ENCODE measurements at regions not wholly inside any gene's neighbourhood (a gene's known extent, or its start where the extent isn't known, plus 50 kb on each side); places are given as distances from the start of the nearest gene placed in this dataset.

DNA sequence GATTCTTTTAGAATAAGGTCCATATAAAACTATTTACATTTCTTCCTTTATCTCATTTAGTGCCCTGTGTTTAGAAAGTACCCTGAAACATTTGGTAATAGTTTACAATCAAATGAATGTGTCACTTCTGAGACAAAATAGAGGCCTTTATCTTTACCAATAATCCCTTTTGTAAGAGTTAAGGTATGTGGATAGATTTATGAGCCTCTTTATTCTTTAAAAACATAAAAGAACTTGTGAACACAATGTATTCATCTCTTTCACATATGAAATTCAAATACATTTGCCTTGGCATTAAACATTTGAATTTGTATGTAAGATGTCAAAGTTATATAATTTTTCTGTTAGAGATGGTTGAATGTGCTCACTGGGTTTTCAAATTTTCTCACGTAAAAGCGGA lies 180.5 kb upstream of the CWC22 start:
- no peak for DNase-seq

DNA sequence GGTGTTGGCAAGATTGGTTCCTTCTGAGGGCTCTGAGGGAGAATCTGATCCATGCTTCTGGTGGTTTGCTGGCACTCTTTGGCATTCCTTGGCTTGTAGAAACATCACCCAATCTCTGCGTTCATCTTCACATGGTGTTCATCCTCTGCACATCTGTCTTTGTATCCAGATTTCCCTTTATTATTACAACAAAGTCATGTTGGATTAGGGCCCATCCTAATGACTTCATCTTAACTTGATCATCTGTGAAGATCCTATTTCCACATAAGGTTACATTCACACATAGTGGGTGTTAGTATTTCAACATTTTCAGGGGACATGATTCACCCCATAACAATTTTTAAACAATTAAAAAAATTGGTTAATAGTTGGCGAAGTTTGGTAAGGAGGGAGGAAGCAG lies 177.4 kb upstream of the CWC22 start:
- no peak for DNase-seq

DNA sequence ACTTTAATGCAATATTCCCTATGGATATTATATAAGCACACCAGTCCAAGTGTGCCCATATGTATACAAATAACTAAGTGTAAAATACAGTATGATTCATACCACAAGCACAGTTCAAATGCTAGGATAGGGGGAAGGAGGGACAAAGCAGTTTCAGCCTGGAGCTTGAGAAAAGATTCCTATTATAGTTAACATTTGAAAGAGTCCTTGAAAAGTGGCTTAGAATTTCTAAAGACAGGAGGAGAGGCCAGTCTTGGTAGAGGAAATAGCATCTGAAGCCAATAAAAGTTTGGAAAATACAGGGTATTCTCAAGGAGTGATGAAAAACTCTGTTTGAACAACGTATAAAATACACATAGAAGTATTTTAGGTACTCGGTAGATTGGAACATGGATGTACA lies 173.4 kb upstream of the CWC22 start:
- DNase-seq, result no peak

DNA sequence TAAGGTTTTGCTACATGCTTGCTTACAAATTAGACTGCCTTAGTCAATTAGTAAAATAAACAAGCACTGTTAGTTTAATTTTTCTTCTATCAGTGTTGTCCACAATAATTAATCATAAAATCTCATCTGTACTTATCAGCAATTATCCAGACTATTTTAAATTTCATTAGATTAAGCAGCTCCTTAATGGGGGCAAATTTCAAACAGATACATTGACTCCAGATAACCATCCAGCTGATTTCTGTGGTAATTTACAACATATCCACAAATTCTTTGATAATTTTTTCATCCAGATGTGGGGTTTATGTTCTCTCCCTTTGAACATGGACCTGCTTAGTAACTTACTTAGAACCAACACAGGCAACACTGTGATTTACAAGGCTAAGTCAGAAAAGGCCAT lies 170.4 kb upstream of the CWC22 start:
- no peak for DNase-seq

DNA sequence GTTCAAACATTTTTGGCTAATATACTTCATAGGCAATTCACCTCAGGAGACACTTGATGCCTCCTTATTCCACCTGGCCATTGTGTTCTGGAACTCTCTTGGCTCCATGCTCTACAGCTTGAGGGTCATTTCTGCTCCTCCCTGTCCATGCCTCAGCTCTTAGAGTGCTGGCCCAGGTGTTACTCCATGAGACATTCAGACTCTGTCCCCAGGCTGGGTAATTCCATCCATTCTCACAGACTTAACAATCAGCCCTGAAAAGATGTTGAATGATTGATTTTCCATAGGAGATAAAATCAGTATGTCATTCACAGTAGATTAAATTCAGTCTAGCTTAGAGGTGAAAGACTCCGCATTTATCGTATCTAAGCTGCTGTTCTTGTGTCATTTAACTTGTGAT lies 168.6 kb upstream of the CWC22 start:
- DNase-seq, result no peak

DNA sequence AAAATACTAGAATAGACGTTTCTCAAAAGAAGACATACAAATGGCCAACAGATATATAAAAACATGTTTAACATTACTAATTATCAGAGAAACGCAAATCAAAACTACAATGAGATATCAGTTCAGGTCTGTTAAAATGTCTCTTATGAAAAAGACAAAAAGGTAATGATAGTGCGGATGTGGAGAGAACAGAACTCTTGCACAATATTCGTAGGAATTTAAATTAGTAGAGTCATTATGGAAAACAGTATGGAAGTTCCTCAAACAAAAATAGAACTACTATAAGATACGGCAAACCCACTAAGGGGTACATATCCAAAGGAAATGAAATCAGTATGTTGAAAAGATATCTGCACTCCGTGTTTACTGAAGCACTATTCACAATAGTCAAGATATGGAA lies 167.5 kb upstream of the CWC22 start:
- DNase-seq, result no peak

DNA sequence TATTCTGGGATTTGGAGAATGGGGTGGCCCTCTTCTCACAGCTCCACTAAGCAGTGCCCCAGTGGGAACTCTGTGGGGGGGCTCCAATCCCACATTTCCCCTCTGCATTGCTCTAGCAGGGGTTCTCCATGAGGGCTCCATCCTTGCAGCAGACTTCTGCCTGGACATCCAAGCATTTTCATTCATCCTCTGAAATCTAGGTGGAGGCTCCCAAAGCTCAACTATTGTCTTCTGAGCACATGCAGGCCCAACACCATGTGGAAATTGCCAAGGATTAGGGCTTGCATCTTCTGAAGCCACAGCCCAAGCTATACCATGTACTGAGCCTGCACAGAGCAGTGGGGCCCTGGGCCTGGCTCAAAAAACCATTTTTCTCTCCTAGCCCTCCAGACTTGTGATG lies 162.4 kb upstream of the CWC22 start:
- no peak for DNase-seq

DNA sequence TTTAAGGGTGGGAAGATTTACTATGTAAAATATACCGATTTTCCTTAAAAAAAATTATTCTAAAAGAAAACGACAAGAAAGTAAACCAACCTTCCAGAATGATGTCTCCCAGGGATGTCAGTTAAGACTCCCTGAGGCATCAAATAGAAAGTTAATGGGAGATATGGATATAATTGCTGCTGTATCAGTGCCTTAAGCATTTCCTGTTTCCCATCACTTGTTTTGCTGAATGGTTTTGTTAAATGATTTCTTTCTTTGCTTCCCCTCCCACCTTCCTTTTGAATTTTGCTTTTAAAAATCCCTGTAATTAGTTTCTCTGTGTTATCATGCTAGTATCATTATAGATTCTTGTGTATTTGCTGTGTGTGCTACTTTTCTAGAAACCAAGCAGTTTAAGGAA lies 154.3 kb upstream of the CWC22 start:
- DNase-seq, result no peak

DNA sequence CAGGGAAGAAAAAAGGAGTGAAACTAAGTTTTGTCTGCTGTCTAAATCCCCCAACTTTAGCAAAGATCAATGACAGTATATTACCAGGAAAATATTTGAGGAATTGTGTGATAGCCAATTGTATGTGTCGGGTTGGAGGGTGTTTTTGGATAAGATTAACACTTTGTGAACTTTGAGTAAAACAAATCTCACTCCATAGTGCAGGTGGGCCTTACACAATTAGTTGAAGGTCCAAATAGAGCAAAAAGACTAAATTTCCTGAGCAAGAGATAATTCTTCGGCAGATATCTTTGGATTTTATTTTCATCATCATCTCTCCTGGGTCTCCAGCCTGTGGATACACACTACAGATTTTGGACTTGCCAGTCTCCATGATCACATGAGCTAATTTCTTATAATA lies 152.8 kb upstream of the CWC22 start:
- DNase-seq, result no peak

DNA sequence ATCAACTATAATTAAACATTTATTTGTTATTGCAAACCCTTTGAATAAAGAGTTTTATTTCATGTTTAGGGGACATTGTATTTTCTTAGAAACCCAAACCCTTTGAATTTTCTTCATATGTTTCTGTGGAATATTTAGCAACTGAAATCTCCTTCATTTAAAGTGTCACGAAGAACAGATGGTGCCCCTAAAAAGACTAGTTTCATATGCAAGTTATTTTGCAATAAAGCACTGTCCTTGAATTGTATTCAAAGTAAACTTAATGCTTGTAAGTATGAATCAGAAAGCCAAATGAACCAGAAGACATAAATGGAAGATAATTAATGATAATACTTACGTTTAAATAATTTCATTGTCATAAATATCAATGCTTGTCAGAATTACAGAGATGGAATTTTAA lies 151.9 kb upstream of the CWC22 start:
- DNase-seq, result no peak

DNA sequence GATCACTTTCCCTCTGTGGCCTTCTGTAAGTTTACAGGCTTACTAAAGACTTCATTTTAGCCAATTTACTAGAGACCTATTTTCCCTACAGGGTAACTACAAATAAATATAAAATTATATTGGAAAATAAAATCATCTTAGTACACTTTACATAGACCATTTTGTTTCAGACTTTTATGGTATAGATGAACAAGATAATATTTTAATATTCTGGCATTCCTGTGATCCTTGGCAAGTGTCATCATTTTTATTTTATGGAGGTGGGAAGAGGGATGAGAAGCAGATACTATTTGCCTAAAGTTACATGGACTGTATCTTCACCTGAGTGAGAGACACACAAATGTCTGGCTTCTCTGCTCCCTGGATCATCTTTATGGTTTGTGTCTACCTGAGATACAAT lies 149.6 kb upstream of the CWC22 start:
- DNase-seq, result no peak

DNA sequence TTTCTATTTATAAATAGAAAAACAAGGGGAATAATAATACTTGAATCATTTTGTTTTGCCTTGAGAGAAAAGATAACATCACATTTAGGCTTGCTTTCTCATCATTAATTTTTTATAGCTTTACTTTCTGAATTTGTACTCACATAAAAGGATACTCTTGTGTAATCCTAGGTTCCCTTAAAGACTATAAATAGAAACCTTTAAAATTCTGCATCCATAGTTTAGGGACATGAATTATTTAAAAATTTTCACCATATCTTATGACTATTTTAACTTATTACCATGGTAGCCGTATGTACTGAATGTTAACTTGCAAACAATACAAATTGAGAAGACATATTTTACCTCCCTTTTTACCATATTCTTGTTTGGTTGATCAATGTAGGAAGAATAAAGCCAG lies 143.5 kb upstream of the CWC22 start:
- no peak for DNase-seq

DNA sequence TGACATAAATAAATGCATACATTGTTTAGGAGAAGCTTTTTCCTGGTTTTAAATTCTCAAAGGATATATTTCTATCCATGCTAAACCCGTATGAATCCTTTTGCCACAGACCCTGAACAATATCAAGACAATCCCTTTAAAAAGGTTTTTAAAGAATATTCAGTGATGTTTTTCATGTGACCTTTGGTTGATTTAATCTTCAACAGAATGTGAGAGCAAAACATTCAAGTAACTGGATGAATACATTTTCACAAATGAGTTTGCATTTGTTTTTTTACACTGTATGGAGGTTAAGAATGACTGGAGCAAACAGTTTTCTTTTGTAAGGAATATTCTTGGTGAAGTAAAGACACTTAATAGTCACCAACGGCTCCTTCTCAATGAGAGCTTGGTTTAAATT lies 139.4 kb upstream of the CWC22 start:
- no peak for DNase-seq

DNA sequence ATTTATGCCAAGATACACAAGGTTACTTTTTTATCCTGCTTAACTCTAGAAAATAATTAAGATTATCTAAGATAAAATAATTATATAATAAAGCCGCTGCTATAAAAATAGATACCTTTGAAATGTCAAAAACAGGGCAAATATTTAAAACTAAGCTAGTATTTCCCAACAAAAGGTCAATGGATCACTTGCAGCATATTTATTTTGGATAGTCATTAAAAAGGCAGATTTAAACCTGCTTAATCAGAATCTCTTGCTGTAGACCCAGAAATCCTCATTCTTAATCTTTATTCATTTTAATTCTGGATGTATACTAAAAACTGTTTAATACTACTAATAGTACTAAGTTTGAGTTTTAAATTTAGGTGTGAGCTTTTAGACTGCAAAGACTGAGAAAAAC lies 139.0 kb upstream of the CWC22 start:
- no peak for DNase-seq

DNA sequence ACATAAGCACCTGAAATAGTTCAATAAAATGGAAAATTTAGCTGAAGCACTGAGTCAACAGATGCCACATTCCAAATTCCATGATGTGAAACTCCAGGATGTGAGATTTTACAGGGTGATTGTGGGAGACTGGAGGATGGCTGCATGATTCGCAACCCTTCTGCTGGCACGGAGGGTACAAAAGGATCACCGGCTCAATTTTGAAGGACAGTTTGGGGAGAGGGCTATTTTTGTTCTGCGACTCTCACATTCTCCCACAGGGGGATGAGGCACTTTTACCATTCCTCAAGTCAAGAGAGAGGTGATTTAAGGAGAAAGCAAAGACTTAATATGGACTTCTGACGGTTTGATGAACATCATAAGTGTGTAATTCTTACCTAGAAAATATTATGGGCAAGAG lies 138.1 kb upstream of the CWC22 start:
- no peak for DNase-seq

DNA sequence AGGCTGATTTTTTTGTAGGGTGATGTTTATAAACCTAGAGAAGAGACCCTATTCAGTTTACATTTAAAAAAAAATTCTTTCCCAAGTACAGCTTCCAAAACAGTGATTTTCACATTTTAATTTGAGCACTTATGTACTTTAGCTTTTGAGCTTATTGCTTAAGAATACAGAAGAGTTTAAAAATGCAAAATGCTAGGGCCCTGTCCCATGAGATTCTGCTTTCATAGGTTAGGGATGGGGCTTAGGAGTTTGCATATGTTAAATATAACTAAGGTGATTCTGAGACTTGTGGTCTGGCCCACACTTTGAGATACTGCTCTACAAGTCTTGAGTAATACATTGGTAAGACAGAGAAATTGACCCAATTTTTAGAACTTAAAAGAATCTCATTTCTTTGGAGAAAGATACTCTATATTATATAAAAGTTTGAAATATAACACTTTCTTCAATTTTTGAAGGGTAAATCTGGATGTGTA lies 137.3 kb upstream of the CWC22 start:
- no peak for DNase-seq

DNA sequence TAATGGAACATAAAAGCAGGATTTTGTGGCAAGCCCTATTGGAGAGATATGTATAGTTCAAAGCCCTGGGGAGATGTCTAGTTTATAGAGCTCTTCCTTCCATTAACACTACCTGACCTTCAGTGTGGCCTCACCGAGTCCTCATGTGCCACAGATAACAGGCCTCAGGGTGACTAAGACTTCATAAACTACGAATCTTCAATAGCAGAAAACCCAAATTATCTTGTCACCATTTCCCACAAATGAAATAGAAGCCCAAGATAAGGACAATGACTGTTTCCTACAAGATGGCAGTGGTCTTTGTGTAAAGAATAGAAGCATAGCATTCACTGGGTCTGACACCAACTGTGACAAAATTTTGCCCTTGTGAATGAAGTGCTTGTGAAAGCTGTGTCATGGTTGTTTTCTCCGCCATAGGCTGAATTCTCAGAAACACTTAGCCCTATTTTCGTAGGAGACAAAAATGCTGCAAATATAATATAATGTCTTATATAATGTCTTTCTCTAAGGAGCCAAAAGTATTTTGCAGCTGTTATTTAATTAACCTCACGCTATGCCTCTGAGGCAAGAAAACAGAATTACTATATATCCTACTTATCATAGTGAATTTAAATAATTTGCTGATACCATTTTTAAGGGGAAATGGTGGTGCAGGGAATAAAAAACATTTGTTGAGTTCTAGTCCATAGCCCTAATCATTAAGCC lies 136.7 kb upstream of the CWC22 start:
- no peak for DNase-seq

DNA sequence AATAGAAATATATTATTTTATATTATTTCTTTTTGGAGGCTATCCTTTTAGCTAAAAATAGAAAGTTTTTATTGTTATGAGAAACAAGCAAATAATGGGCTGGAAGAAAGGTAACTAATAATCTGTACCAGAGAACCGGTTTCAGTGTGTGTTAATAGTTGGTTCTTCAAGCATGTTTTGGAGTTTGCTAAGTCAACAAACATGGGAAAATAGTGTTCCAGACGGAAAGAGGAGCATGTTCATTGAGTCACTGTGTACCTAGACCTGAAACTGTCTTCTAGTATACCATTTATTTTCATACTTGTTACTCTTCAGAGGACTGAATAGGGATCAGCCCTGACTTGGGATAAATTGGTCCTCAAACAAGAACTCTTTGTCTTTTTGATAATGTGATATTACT lies 134.5 kb upstream of the CWC22 start:
- no peak for DNase-seq

DNA sequence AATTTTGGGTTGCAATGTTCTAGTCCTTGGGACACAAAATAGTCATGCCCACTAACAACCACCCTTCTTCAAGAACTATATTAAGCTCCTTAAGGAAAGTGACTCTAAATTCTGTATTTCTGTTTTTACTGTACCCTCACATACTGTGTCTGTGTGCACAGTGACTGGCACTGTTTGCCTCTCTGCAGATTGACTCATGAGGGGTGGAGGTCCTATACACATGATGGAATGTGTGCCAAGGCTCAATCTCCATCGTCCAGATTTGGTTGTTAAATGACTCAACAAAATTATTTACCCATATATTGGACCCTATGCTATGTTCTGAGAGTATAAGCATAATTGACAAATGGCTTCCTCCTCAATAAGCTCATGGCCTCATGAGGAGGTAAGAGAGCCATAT lies 126.6 kb upstream of the CWC22 start:
- no peak for DNase-seq

DNA sequence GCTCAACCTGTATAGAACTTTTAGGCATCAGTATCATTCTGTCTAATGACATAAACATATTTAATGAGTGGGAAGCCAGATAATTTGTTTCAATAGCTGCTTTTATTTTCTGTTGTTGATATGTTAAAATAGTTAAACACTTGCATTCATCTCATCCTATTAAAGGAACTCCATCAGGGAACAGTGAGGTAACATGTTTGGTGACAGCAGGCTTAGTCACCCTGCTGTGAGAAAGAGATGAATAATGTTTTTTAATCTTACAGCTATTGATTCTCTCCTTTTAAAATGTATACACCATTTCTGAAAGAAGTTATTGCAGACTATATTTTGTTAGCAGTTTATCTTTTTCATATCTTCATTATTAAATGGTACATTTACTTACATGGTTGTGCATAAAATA lies 123.3 kb upstream of the CWC22 start:
- DNase-seq, result no peak

DNA sequence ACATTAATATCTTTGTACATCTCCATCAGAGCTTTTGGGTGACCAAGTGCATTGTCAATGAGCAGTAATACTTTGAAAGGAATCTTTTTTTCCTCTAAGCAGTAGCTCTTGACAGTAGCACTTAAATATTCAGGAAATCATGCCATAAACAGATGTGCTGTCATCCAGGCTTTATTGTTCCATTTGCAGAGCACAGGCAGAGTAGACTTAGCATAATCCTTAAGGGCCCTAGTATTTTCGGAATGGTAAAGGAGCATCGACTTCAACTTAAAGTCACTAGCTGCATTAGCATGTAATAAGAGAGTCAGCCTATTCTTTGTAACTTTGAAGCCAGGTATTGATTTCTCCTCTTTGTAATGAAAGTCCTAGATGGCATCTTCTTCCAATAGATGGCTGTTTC lies 121.8 kb upstream of the CWC22 start:
- no peak for DNase-seq

DNA sequence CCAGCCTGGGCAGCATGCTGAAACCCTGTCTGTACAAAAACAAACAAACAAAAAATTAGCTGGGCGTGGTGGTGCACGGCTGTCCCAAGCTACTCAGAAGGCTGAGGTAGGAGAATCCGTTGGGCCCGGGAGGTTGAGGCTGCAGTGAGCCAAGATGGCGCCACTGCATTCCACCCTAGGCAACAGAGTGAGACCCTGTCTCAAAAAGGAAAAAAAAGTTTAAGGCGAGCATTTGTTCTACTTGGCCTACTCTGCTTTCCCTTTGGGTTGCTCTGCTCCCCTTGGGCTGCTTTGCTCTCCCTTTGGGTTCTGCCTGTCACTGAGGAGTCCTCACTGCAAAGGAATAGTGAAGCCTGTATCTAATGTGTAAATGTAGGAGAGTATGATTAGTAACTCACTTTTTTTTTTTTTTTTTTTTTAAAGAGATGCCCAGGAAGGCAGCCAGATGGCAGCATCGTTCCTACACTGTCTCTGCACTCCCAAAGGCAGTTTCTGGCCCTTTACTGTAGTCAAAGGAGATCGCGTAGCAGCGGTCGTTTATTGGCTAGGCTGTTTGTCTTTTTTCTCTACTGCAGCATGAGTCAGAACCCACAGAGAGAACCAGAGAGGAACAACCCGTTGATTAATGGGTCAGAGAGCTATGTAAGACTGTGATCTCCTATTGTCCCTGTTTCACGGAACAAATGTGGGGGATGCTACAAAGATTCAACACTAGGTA lies 118.3 kb upstream of the CWC22 start:
- peak; percentile 79 for DNase-seq

DNA sequence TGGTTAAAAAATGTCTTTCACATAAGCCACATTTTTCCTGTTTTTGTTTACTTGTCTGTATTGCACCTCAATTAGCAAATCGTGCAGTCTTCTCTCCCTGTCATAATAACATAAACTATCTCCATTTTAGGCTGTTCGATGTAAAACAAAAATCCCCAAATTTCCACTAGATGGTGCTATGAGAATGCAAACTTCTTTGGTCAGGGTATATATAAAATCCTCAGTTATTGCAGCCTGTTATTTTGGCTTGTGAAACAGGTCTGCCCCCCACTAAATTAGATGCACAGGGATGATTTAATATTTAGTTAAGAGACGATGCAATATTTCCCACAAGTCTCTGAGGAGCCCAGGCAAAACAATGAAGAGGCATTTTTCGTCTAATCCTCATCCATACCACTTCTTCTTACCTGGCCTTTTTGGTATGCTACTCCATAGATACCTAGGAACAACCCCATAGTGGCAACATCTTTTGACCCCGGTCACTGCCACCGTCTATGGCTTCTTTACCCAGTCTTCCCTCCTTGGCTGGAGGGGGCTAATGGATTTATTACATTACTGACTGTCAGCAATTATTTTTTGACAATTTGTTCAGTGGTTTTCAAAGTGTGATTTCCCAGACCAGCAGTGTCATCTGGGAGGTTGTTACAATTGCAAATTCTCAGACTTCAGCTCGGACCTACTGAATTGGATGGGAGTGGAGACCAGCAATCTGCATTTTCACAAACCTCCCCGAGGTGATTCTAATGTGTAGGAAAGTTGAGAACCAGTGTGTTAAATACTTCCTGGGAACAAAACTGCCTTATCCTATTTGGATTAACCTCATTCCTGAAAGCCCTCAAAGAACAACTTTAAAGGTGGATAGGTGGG lies 117.4 kb upstream of the CWC22 start:
- DNase-seq, result peak; percentile 45

DNA sequence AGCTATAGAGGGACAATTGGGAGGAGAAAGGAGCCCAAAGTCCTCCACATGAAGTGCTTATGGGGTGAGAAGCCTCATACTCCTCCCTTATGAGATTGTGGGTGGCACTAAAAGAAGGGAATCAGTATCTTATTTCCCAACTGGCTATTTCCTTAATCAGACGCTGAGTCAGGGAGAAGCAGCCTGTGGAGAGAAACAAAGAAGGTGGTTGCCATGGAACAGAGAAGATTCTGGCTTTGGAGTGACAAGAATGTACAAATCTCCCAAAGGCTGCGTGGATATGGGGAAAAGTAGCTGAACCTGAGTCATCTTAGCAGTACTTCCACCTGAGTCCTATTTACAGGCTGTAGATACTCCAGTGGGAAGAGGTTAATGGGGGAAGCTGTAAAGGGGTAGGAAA lies 115.8 kb upstream of the CWC22 start:
- no peak for DNase-seq

All from NCI-H1092 treated with DMSO at 0.1 percent for 48 hours (cell line).